ENCODE measurements at regions not wholly inside any gene's neighbourhood (a gene's known extent, or its start where the extent isn't known, plus 50 kb on each side); places are given as distances from the start of the nearest gene placed in this dataset.

- peaks cover 8% of the 10 kb centered on the region for H3K9me3 Mint-ChIP-seq
- H3K27me3 Mint-ChIP-seq (ENCODE audit: low read depth) = no peaks in the 10 kb centered on the region
- no peaks in the 10 kb centered on the region for H3K36me3 Mint-ChIP-seq
- H3K27ac Mint-ChIP-seq = no peak overlapping the region
- no peak for TF ChIP-seq CTCF (IDR thresholded peaks at IDR 0.05; ENCODE audit: unreplicated experiment)
- no peaks in the 10 kb centered on the region for H3K4me1 Mint-ChIP-seq
- DNase-seq (ENCODE audit: low spot score in 2 of 2, unreplicated experiment in 2 of 2) = no peak
- no peak overlapping the region for H3K4me3 Mint-ChIP-seq
These were observed 288.9 kb upstream of the CCDC196 start for GRCh38 chr14:66197276-66197675.

- H3K9me3 Mint-ChIP-seq = peaks cover 55% of the 10 kb centered on the region
- H3K27ac Mint-ChIP-seq = no peak overlapping the region
- no peaks in the 10 kb centered on the region for H3K4me1 Mint-ChIP-seq
- no peak for DNase-seq (ENCODE audit: low spot score in 2 of 2, unreplicated experiment in 2 of 2)
- no peak overlapping the region for H3K4me3 Mint-ChIP-seq
- H3K36me3 Mint-ChIP-seq = peaks cover 3% of the 10 kb centered on the region
- no peak for TF ChIP-seq CTCF (IDR thresholded peaks at IDR 0.05; ENCODE audit: unreplicated experiment)
- no peaks in the 10 kb centered on the region for H3K27me3 Mint-ChIP-seq (ENCODE audit: low read depth)
These were observed 279.6 kb upstream of the CCDC196 start for GRCh38 chr14:66206554-66206953.

- Mint-ChIP-seq H3K36me3 (no peaks in the 10 kb centered on the region), H3K9me3 (peaks cover 54% of the 10 kb centered on the region), H3K4me1 (no peaks in the 10 kb centered on the region), H3K27ac (no peak overlapping the region), H3K4me3 (no peak overlapping the region), H3K27me3 (ENCODE audit: low read depth) (no peaks in the 10 kb centered on the region)
- DNase-seq (ENCODE audit: low spot score in 2 of 2, unreplicated experiment in 2 of 2) = no peak
- no peak for TF ChIP-seq CTCF (IDR thresholded peaks at IDR 0.05; ENCODE audit: unreplicated experiment)
These were observed 269.4 kb upstream of the CCDC196 start for GRCh38 chr14:66216763-66217162.

GRCh38 chr14:66219886-66220285 is 266.3 kb upstream of the CCDC196 start:
- peaks cover 31% of the 10 kb centered on the region for H3K9me3 Mint-ChIP-seq
- H3K27ac Mint-ChIP-seq = no peak overlapping the region
- H3K4me1 Mint-ChIP-seq = no peaks in the 10 kb centered on the region
- TF ChIP-seq CTCF (IDR thresholded peaks at IDR 0.05; ENCODE audit: unreplicated experiment) = no peak
- H3K27me3 Mint-ChIP-seq (ENCODE audit: low read depth) = no peaks in the 10 kb centered on the region
- DNase-seq (ENCODE audit: low spot score in 2 of 2, unreplicated experiment in 2 of 2) = no peak
- H3K36me3 Mint-ChIP-seq = no peaks in the 10 kb centered on the region
- H3K4me3 Mint-ChIP-seq = no peak overlapping the region

GRCh38 chr14:66224492-66225178 is 261.5 kb upstream of the CCDC196 start:
- no peaks in the 10 kb centered on the region for H3K36me3 Mint-ChIP-seq
- H3K4me1 Mint-ChIP-seq = no peaks in the 10 kb centered on the region
- H3K9me3 Mint-ChIP-seq = peaks cover 32% of the 10 kb centered on the region
- TF ChIP-seq CTCF (IDR thresholded peaks at IDR 0.05; ENCODE audit: unreplicated experiment) = no peak
- H3K27ac Mint-ChIP-seq = no peak overlapping the region
- no peak for DNase-seq (ENCODE audit: low spot score in 2 of 2, unreplicated experiment in 2 of 2)
- H3K4me3 Mint-ChIP-seq = no peak overlapping the region
- H3K27me3 Mint-ChIP-seq (ENCODE audit: low read depth) = no peaks in the 10 kb centered on the region

- H3K27me3 Mint-ChIP-seq (ENCODE audit: low read depth) = no peaks in the 10 kb centered on the region
- no peak for TF ChIP-seq CTCF (IDR thresholded peaks at IDR 0.05; ENCODE audit: unreplicated experiment)
- DNase-seq (ENCODE audit: low spot score in 2 of 2, unreplicated experiment in 2 of 2) = no peak
- no peaks in the 10 kb centered on the region for H3K36me3 Mint-ChIP-seq
- H3K27ac Mint-ChIP-seq = no peak overlapping the region
- no peaks in the 10 kb centered on the region for H3K4me1 Mint-ChIP-seq
- H3K4me3 Mint-ChIP-seq = no peak overlapping the region
- peaks cover 29% of the 10 kb centered on the region for H3K9me3 Mint-ChIP-seq
These were observed 260.8 kb upstream of the CCDC196 start for GRCh38 chr14:66225337-66225736.
